Hepatocyte (in vitro differentiated cells): ENCODE measurements at regions not wholly inside any gene's neighbourhood (a gene's known extent, or its start where the extent isn't known, plus 50 kb on each side); places are given as distances from the start of the nearest gene placed in this dataset.

Experiments
- CTCF ChIP-seq: fragments of 200-600 bp; sonication (generic); IDR thresholded peaks from 2 replicates; pipeline ENCODE4 v1.5.1; 2016; ENCODE audit warnings: antibody characterized with exemption, mild to moderate bottlenecking; ENCODE audit not compliant: poor library complexity
- EZH2 ChIP-seq: fragments of 200-600 bp; sonication (generic); IDR thresholded peaks from 2 replicates; pipeline ENCODE4 v1.6.1; 2016; ENCODE audit warnings: antibody characterized with exemption, mild to moderate bottlenecking, borderline replicate concordance
- EZH2phosphoT487 ChIP-seq: fragments of 200-600 bp; sonication (generic); IDR thresholded peaks from one replicate; pipeline ENCODE4 v1.6.1; 2018; ENCODE audit warnings: antibody characterized with exemption, mild to moderate bottlenecking, low read depth, moderate library complexity; ENCODE audit not compliant: unreplicated experiment, severe bottlenecking

- TF ChIP-seq CTCF (no peak), EZH2phosphoT487 (no peak), EZH2 (no peak)
Observed at GRCh38 chr11:28704801-28705200, 596.6 kb downstream of the METTL15 start.
